ENCODE measurements at regions not wholly inside any gene's neighbourhood (a gene's known extent, or its start where the extent isn't known, plus 50 kb on each side); places are given as distances from the start of the nearest gene placed in this dataset.

- no peak for TF ChIP-seq CTCF (IDR thresholded peaks at IDR 0.05; ENCODE audit: poor library complexity, severe bottlenecking)
- TF ChIP-seq POLR2AphosphoS5 (IDR thresholded peaks at IDR 0.05): no peak
Observed at GRCh38 chr14:89033756-89034155, 209.3 kb downstream of the TTC8 start.

Data from neural cell (in vitro differentiated cells).